AG09309 (cell line): ENCODE measurements at regions not wholly inside any gene's neighbourhood (a gene's known extent, or its start where the extent isn't known, plus 50 kb on each side); places are given as distances from the start of the nearest gene placed in this dataset.

ENCODE experiments used
- DNase-seq: peaks from one replicate; pipeline ENCODE4 v3.0.0-alpha.2; 2010; ENCODE audit warnings: low read depth
- H3K4me3 ChIP-seq: 2 replicates; pipeline ENCODE4 v1.5.1; 2011; ENCODE audit warnings: mild to moderate bottlenecking, low read depth, low read length, moderate library complexity; ENCODE audit not compliant: control insufficient read depth
- TF ChIP-seq, protein P1 (sequence below): IDR thresholded peaks from 2 replicates; pipeline ENCODE4 v1.5.1; 2011; ENCODE audit warnings: mild to moderate bottlenecking, low read depth, low read length, inconsistent platforms; ENCODE audit not compliant: insufficient read depth, control insufficient read depth; ENCODE audit errors: missing control alignments

DNA sequence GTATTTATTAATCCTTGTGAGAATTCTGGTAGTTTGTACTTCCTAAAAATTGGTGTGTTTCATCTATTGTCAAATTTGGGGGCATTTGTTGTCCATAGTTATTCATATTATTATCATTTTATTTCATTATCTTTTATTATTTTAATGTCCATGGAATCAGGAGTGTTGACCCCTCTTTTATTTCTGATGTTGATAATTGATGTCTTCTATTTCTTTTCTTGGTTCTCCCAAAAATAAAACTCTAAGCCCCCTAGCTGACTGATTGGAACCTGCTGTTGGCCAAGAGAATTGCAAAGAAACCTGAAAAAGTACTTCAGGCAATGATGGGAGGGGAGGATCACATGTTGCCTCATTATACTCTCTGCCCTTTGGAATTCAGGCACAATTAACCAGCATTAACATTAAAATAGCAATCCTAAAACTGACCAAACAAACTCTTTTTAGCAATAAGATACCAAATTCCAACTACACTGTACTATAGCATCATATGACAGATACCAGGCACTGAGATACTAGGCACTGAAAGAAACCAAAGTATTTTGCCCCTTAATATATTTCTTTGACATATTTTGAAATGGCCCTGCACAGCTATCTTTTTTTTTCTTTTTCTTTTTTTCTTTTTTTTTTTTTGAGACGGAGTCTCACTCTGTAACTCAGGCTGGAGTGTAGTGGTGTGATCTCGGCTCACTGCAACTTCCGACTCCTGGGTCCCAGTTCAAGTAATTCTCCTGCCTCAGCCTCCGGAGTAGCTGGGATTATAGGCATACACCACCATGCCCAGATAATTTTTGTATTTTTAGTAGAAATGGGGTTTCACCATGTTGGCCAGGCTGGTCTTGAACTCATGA is 1097.2 kb upstream of the CNTNAP5 start:
- no peak for DNase-seq
- TF ChIP-seq, protein P1, sequence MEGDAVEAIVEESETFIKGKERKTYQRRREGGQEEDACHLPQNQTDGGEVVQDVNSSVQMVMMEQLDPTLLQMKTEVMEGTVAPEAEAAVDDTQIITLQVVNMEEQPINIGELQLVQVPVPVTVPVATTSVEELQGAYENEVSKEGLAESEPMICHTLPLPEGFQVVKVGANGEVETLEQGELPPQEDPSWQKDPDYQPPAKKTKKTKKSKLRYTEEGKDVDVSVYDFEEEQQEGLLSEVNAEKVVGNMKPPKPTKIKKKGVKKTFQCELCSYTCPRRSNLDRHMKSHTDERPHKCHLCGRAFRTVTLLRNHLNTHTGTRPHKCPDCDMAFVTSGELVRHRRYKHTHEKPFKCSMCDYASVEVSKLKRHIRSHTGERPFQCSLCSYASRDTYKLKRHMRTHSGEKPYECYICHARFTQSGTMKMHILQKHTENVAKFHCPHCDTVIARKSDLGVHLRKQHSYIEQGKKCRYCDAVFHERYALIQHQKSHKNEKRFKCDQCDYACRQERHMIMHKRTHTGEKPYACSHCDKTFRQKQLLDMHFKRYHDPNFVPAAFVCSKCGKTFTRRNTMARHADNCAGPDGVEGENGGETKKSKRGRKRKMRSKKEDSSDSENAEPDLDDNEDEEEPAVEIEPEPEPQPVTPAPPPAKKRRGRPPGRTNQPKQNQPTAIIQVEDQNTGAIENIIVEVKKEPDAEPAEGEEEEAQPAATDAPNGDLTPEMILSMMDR, result no peak
- H3K4me3 ChIP-seq, result no peak overlapping the region

DNA sequence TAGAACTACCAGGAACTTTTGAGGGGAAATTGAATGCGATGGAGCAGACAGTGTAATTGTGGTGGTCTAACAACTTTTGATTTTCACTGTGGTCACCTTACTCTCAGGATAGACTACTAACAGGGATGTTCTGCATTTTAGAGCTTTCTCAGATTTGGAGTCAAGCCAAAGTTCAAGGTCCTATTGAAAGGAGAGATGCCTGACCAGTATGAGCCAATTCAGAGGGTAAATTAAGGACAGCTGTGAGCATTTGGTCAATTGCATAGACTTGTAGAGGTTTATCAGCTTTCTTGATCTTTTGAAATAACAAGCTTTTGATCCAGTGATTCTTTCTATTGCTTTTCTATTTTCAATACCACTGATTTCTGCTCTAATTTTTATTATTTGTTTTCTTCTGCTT is 1095.7 kb upstream of the CNTNAP5 start:
- TF ChIP-seq, protein P1, result no peak
- H3K4me3 ChIP-seq, result no peak overlapping the region
- DNase-seq, result no peak

DNA sequence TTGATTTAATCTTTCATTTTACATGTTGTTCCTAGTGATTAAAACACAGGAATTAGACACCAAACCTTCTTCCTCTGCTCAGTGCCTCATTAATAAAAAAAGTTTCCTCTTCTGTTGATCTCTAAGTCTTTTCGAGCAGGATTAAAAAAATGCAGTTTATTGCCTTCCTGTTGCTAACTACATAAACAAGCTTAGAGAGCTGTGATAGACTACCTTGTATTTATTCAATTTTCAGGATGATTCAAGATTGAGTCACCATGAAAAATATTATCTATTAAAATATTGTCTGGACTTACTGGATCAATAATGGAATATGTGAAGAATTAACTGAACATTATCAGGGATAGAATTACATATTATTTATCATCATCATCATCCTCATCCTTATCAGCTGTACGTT is 1089.6 kb upstream of the CNTNAP5 start:
- TF ChIP-seq, protein P1, result no peak
- no peak overlapping the region for H3K4me3 ChIP-seq
- no peak for DNase-seq

DNA sequence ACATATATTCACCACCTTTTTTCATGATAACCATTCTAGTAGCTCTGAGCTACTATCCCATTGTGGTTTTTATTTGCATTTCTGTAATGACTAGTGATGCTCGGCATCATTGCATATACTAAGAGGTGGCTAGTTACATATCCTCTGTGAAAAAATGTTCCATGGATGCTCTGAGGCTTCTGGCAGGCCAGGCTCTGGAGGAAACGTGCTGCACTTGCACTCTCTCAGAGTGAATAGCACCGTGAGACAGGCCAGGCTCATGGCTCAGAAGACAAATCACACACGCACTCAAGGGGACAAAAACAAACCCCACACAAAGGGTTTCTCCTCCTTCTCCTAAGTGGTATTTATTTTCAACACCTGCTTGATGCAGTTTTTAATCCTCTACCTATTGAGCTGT is 1085.3 kb upstream of the CNTNAP5 start:
- no peak for DNase-seq
- no peak overlapping the region for H3K4me3 ChIP-seq
- TF ChIP-seq, protein P1, result no peak

DNA sequence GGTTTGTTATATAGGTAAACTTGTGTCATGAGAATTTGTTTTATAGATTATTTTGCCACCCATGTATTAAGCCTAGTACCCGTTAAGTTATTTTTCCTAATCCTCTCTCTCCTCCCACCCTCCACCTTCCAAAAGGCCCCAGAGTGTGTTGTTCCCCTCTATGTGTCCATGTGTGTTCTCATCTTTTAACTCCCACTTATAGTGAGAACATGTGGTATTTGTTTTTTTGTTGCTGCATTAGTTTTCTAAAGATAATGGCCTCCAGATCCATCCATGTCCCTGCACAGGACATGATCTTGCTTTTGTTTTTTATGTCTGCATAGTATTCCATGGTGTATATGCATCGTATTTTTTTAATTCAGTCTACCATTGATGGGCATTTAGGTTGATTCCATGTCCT is 1075.6 kb upstream of the CNTNAP5 start:
- no peak overlapping the region for H3K4me3 ChIP-seq
- no peak for DNase-seq
- TF ChIP-seq, protein P1, result no peak

DNA sequence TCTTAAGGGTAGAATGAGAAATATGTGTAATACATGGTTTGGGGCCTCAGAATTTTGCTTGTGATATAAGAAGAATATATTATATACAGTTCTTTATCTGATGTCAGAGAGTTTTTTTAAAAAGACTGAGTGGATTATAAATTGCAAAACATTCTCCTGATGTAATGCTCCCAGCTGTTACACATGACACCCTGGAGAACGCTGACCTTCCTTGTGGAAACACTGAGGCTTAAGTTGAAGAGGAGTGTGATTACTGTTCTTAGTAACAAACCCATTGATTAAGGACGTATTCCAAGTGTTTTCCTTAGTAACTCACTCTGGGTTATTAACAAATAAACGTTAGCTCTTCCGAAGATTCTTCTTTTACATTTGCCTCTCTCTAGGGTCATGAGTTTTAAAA is 1069.3 kb upstream of the CNTNAP5 start:
- no peak overlapping the region for H3K4me3 ChIP-seq
- TF ChIP-seq, protein P1, result no peak
- DNase-seq, result no peak
